Liver (tissue), 8 donors: ENCODE measurements at regions not wholly inside any gene's neighbourhood (a gene's known extent, or its start where the extent isn't known, plus 50 kb on each side); places are given as distances from the start of the nearest gene placed in this dataset.

Experiments used
- DNase-seq: peaks from one replicate; pipeline ENCODE4 v3.0.0-alpha.2; 2017; ENCODE audit warnings: low spot score
- H3K27ac ChIP-seq, 2 donors: one replicate each; pipeline ENCODE4 v1.7.0; 2013; ENCODE audit warnings: inconsistent platforms in 2 of 2, low read length in 2 of 2, control low read depth in 1 of 2, low read depth in 1 of 2, mild to moderate bottlenecking in 1 of 2
- H3K27me3 ChIP-seq, 4 donors: one replicate each; pipeline versions ENCODE4 v1.6.1 to v1.7.0; 2013; ENCODE audit warnings: low read length in 3 of 4, inconsistent platforms in 1 of 4, mild to moderate bottlenecking in 1 of 4, moderate library complexity in 1 of 4; ENCODE audit not compliant: control insufficient read depth in 4 of 4, insufficient read depth in 4 of 4
- H3K36me3 ChIP-seq, 4 donors: one replicate each; pipeline versions ENCODE4 v1.6.1 to v1.7.0; 2013; ENCODE audit warnings: low read length in 3 of 4, mild to moderate bottlenecking in 3 of 4, low read depth in 1 of 4, moderate library complexity in 1 of 4; ENCODE audit not compliant: control insufficient read depth in 4 of 4, insufficient read depth in 3 of 4
- H3K4me1 ChIP-seq, 4 donors: one replicate each; pipeline versions ENCODE4 v1.6.1 to v1.7.0; 2013; ENCODE audit warnings: low read length in 3 of 4, mild to moderate bottlenecking in 3 of 4, moderate library complexity in 1 of 4; ENCODE audit not compliant: control insufficient read depth in 4 of 4, insufficient read depth in 4 of 4
- H3K4me3 ChIP-seq, 3 donors: one replicate each; pipeline versions ENCODE4 v1.6.1 to v1.7.0; 2013; ENCODE audit warnings: low read length in 3 of 3, control low read depth in 1 of 3, low read depth in 1 of 3, mild to moderate bottlenecking in 1 of 3
- H3K9ac ChIP-seq, 2 donors: one replicate each; pipeline ENCODE4 v1.7.0; 2013; ENCODE audit warnings: low read length in 2 of 2, mild to moderate bottlenecking in 2 of 2, moderate library complexity in 2 of 2, control low read depth in 1 of 2, low read depth in 1 of 2
- H3K9me3 ChIP-seq, 4 donors: one replicate each; pipeline versions ENCODE4 v1.6.1 to v1.7.0; 2013; ENCODE audit warnings: low read length in 3 of 4; ENCODE audit not compliant: control insufficient read depth in 4 of 4
- ATF3 ChIP-seq: IDR thresholded peaks from 2 replicates; pipeline ENCODE4 v1.6.1; 2016; ENCODE audit warnings: antibody characterized with exemption
- CTCF ChIP-seq: fragments of 150-350 bp; IDR thresholded peaks from 2 replicates; pipeline ENCODE4 v1.5.1; 2017; ENCODE audit warnings: improper control_type of control experiment, low read depth, low read length; ENCODE audit not compliant: missing input control
- FOXA2 ChIP-seq: IDR thresholded peaks from 2 replicates; pipeline ENCODE4 v1.6.1; 2016; ENCODE audit warnings: antibody characterized with exemption
- GABPA ChIP-seq, 2 donors: IDR thresholded peaks in 1 of 2; conservative IDR thresholded peaks in 1 of 2; 2 replicates each; pipeline ENCODE4 v1.6.1; 2016; ENCODE audit warnings: antibody characterized with exemption in 2 of 2, mild to moderate bottlenecking in 1 of 2, moderate library complexity in 1 of 2
- HNF4A ChIP-seq, 2 donors: conservative IDR thresholded peaks; 2 replicates each; pipeline ENCODE4 v1.6.1; 2016; ENCODE audit warnings: antibody characterized with exemption in 2 of 2, mild to moderate bottlenecking in 2 of 2
- HNF4G ChIP-seq: IDR thresholded peaks from 2 replicates; pipeline ENCODE4 v1.6.1; 2016; ENCODE audit warnings: antibody characterized with exemption
- JUND ChIP-seq, 2 donors: IDR thresholded peaks; 2 replicates each; pipeline ENCODE4 v1.6.1; 2016; ENCODE audit warnings: antibody characterized with exemption in 2 of 2
- MAX ChIP-seq: IDR thresholded peaks from 2 replicates; pipeline ENCODE4 v1.6.1; 2016; ENCODE audit warnings: antibody characterized with exemption
- RAD21 ChIP-seq, 2 donors: IDR thresholded peaks; 2 replicates each; pipeline ENCODE4 v1.6.1; 2016; ENCODE audit warnings: antibody characterized with exemption in 2 of 2, mild to moderate bottlenecking in 2 of 2
- REST ChIP-seq: IDR thresholded peaks from 2 replicates; pipeline ENCODE4 v1.6.1; 2016; ENCODE audit warnings: antibody characterized with exemption, mild to moderate bottlenecking
- RXRA ChIP-seq, 2 donors: IDR thresholded peaks; 2 replicates each; pipeline ENCODE4 v1.6.1; 2017 to 2018; ENCODE audit warnings: antibody characterized with exemption in 2 of 2, mild to moderate bottlenecking in 1 of 2
- TAF1 ChIP-seq: conservative IDR thresholded peaks from 2 replicates; pipeline ENCODE4 v1.6.1; 2016; ENCODE audit warnings: antibody characterized with exemption, mild to moderate bottlenecking
- YY1 ChIP-seq: IDR thresholded peaks from 2 replicates; pipeline ENCODE4 v1.6.1; 2016; ENCODE audit warnings: antibody characterized with exemption, mild to moderate bottlenecking
- ZBTB33 ChIP-seq: IDR thresholded peaks from 2 replicates; pipeline ENCODE4 v1.6.1; 2016; ENCODE audit warnings: antibody characterized with exemption
- WGBS: extraction: QIAGEN DNeasy Blood & Tissue Kit; methylation state at CpG from one replicate; pipeline ENCODE4 v1.1.7; 2013; 5-methylcytosine and 5-hydroxymethylcytosine counted together
- donor health status: healthy.
- donor health status: healthy.
- donor health status: healthy.
- donor health status: healthy.
- donor health status: healthy.

- Histone ChIP-seq H3K4me1 (no peaks in the 10 kb centered on the region), H3K27ac (no peak overlapping the region), H3K27me3 (no peaks in the 10 kb centered on the region), H3K4me3 (no peak overlapping the region), H3K9ac (no peak overlapping the region), H3K9me3 (no peaks in the 10 kb centered on the region), H3K36me3 (no peaks in the 10 kb centered on the region)
- TF ChIP-seq CTCF (no peak), HNF4G (no peak), FOXA2 (no peak), ATF3 (no peak), YY1 (no peak), RAD21 (IDR thresholded peaks at IDR 0.05) (no peak), ZBTB33 (no peak), GABPA (IDR thresholded peaks at IDR 0.05 in 1 of 2, conservative IDR thresholded peaks at IDR 0.05 in 1 of 2) (no peak)
- no peak for DNase-seq
- WGBS, result 71% methylated on average over 2 of the region's 2 CpGs
These were observed 176.2 kb upstream of the GPRIN3 start for GRCh38 chr4:89483833-89484232.

- 95% methylated on average over 8 of the region's 8 CpGs for WGBS
- no peak overlapping the region for H3K4me3 ChIP-seq
- H3K36me3 ChIP-seq, result no peaks in the 10 kb centered on the region
- no peak for DNase-seq
- TF ChIP-seq REST, result no peak
- no peak overlapping the region for H3K9ac ChIP-seq
- H3K27me3 ChIP-seq, result no peaks in the 10 kb centered on the region
- no peak overlapping the region for H3K27ac ChIP-seq
- no peaks in the 10 kb centered on the region for H3K9me3 ChIP-seq
- H3K4me1 ChIP-seq, result no peaks in the 10 kb centered on the region
These were observed 175.5 kb upstream of the GPRIN3 start for GRCh38 chr4:89482926-89483595.

GRCh38 chr4:89482251-89482650, 174.7 kb upstream of the GPRIN3 start:
- no peaks in the 10 kb centered on the region for H3K36me3 ChIP-seq
- no peak overlapping the region for H3K4me3 ChIP-seq
- DNase-seq, result no peak
- H3K27ac ChIP-seq, result no peak overlapping the region
- H3K4me1 ChIP-seq, result no peaks in the 10 kb centered on the region
- H3K9ac ChIP-seq, result no peak overlapping the region
- TF ChIP-seq MAX (no peak), TAF1 (no peak), RXRA (IDR thresholded peaks at IDR 0.05) (no peak), HNF4A (conservative IDR thresholded peaks at IDR 0.05) (no peak), JUND (IDR thresholded peaks at IDR 0.05) (no peak), RAD21 (IDR thresholded peaks at IDR 0.05) (peak; percentile 49 to 64), GABPA (IDR thresholded peaks at IDR 0.05 in 1 of 2, conservative IDR thresholded peaks at IDR 0.05 in 1 of 2) (no peak), HNF4G (no peak)
- no peaks in the 10 kb centered on the region for H3K27me3 ChIP-seq
- H3K9me3 ChIP-seq, result no peaks in the 10 kb centered on the region
